GM23248 (cell line): ENCODE measurements at regions not wholly inside any gene's neighbourhood (a gene's known extent, or its start where the extent isn't known, plus 50 kb on each side); places are given as distances from the start of the nearest gene placed in this dataset.

Experiments used
- DNase-seq: peaks from one replicate; pipeline ENCODE4 v3.0.0-alpha.2; 2015
- H2AFZ ChIP-seq: fragments of 200-600 bp; sonication (generic); 2 replicates; pipeline ENCODE4 v1.6.1; 2016; ENCODE audit warnings: antibody characterized with exemption
- H3F3A ChIP-seq: fragments of 200-600 bp; sonication (generic); 2 replicates; pipeline ENCODE4 v1.6.1; 2016; ENCODE audit warnings: mild to moderate bottlenecking, antibody characterized with exemption, mixed run types; ENCODE audit not compliant: insufficient read depth
- H3K27ac ChIP-seq: fragments of 200-600 bp; sonication (generic); 2 replicates; pipeline ENCODE4 v1.5.1; 2016; ENCODE audit warnings: mild to moderate bottlenecking
- H3K27me3 ChIP-seq: fragments of 200-600 bp; sonication (generic); replicated peaks from 2 replicates; pipeline ENCODE4 v1.6.1; 2016; ENCODE audit warnings: mild to moderate bottlenecking; ENCODE audit not compliant: insufficient read depth
- H3K36me3 ChIP-seq: fragments of 200-600 bp; sonication (generic); 2 replicates; pipeline ENCODE4 v1.6.1; 2016; ENCODE audit warnings: low read depth, mild to moderate bottlenecking
- H3K4me1 ChIP-seq: fragments of 200-600 bp; sonication (generic); 2 replicates; pipeline ENCODE4 v1.6.1; 2016; ENCODE audit warnings: mild to moderate bottlenecking; ENCODE audit not compliant: insufficient read depth
- H3K4me2 ChIP-seq: fragments of 200-600 bp; sonication (generic); one replicate; pipeline ENCODE4 v1.6.1; 2016; ENCODE audit warnings: mild to moderate bottlenecking; ENCODE audit not compliant: unreplicated experiment
- H3K4me3 ChIP-seq: fragments of 200-600 bp; sonication (generic); 2 replicates; pipeline ENCODE4 v1.5.1; 2016; ENCODE audit warnings: mild to moderate bottlenecking
- H3K79me2 ChIP-seq: fragments of 200-600 bp; sonication (generic); 2 replicates; pipeline ENCODE4 v1.6.1; 2016; ENCODE audit warnings: mild to moderate bottlenecking; ENCODE audit not compliant: insufficient read depth
- H3K9ac ChIP-seq: fragments of 200-600 bp; sonication (generic); 2 replicates; pipeline ENCODE4 v1.6.1; 2016; ENCODE audit warnings: mild to moderate bottlenecking
- H3K9me2 ChIP-seq: fragments of 200-600 bp; sonication (generic); 2 replicates; pipeline ENCODE4 v1.6.1; 2016; ENCODE audit warnings: mixed run types, mild to moderate bottlenecking, moderate library complexity; ENCODE audit not compliant: insufficient read depth
- H3K9me3 ChIP-seq: fragments of 200-600 bp; sonication (generic); one replicate; pipeline ENCODE4 v1.6.1; 2017; ENCODE audit warnings: low read depth
- H4K20me1 ChIP-seq: fragments of 200-600 bp; sonication (generic); 2 replicates; pipeline ENCODE4 v1.6.0; 2016; ENCODE audit not compliant: insufficient read depth
- EZH2 ChIP-seq: fragments of 200-600 bp; sonication (generic); IDR thresholded peaks from 2 replicates; pipeline ENCODE4 v1.6.1; 2018; ENCODE audit warnings: antibody characterized with exemption, mild to moderate bottlenecking; ENCODE audit not compliant: insufficient read depth, poor library complexity, severe bottlenecking
- EZH2phosphoT487 ChIP-seq: fragments of 200-600 bp; sonication (generic); IDR thresholded peaks from 2 replicates; pipeline ENCODE4 v1.6.1; 2018; ENCODE audit warnings: antibody characterized with exemption, moderate library complexity, mild to moderate bottlenecking, low read depth; ENCODE audit not compliant: insufficient read depth
- WGBS, 2 experiments: methylation state at CpG; one replicate each; pipeline ENCODE4 v1.1.6; 2015 to 2017; ENCODE audit warnings: low lambda C conversion rate in 2 of 2, low coverage in 1 of 2; ENCODE audit errors: missing lambda C conversion rate in 2 of 2; 5-methylcytosine and 5-hydroxymethylcytosine counted together
- in situ Hi-C: fragments of 300-500 bp; cut with MboI; formaldehyde crosslinking; loops from 2 replicates; pipeline ENCODE4 v1.15.0; 2020

DNA sequence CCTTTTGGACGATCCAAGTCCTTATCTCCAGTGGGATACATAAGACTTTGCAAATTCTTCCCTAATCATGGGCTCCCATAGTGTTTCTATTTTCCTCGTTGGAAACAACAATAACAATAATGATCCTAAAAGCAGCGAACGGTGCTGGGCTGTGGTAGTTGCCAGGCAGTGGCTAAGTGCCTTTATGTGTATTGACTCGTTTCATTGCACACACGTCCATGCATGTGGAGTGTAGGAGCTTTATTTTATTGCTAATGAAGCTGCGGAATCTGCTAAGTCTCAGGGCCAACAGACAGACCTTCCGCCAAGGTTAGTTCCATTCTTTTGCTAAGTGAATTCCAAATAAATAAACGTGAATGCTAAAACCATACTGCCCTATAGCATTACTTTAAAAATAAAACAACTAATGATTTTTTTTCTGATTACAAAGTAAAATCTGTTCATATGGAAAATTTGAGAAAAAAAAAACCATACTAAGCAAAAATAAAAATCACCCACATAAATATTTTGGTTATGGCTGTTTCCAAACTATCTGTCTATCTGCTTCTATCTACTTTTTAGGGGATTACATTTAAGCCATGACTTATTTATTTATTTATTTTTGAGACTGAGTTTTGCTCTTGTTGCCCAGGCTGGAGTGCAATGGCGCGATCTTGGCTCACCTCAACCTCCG, 297.9 kb downstream of the BMP7 start:
- Histone ChIP-seq H2AFZ (no peak overlapping the region), H3K9ac (no peak overlapping the region), H3K9me3 (no peaks in the 10 kb centered on the region), H3K36me3 (no peaks in the 10 kb centered on the region), H3K9me2 (no peaks in the 10 kb centered on the region), H3K4me1 (no peaks in the 10 kb centered on the region), H3K4me2 (no peak overlapping the region), H4K20me1 (no peaks in the 10 kb centered on the region), H3K27ac (no peak overlapping the region), H3K79me2 (no peaks in the 10 kb centered on the region), H3F3A (no peaks in the 10 kb centered on the region), H3K27me3 (no peaks in the 10 kb centered on the region), H3K4me3 (no peak overlapping the region)
- no peak for DNase-seq
- in situ Hi-C loops, result no loop called here
- no peak for TF ChIP-seq EZH2phosphoT487
- TF ChIP-seq EZH2, result no peak
- WGBS, 2 experiments, result 72 to 74% methylated on average over 12 of the region's 12 CpGs

DNA sequence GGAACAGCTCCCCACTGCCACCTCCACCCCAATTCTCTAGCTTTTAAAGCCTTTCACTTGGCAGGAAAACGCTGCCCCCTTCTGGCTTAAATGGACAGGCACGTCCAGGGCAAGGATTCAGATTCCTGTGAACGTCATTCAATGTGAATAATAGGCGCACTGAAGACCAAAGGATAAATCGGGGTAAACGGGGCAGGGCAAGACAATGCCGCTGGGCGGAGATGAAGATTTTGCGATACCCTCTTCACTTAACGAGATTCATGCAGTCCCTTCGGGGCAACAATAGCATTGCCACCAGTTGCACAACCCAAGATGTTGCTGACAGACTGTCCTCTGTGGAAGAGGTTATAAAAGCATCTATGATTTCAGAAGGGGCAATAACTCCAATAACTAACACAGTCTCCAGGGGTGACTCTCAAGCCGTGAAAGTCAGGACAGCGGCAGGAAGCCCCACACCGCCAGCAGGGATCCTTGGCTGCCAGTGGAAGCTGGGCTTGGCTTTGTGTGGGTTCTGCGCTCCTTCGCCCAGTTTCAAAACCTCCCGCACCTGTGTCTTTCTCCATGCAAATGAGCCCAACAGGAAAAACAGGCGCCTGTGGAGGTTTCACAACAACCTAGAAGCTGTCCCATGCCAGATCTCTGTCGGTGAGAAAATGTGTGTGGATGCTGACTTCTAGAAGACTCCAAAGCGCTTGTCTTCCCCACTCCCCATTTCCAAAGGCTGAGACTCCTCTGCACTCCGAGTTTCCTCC, 291.8 kb downstream of the BMP7 start:
- peaks cover 7% of the 10 kb centered on the region; the same call in 1 of the 2 replicates for H3K27me3 ChIP-seq
- TF ChIP-seq EZH2phosphoT487, result no peak
- no peak for TF ChIP-seq EZH2
- no peaks in the 10 kb centered on the region for H3K36me3 ChIP-seq
- H3K9me2 ChIP-seq, result no peaks in the 10 kb centered on the region
- H3K4me2 ChIP-seq, result no peak overlapping the region
- no peak overlapping the region for H3K9ac ChIP-seq
- H3K27ac ChIP-seq, result no peak overlapping the region
- H3K4me3 ChIP-seq, result no peak overlapping the region
- no peaks in the 10 kb centered on the region for H3K9me3 ChIP-seq
- no peaks in the 10 kb centered on the region for H3K79me2 ChIP-seq
- no peaks in the 10 kb centered on the region for H4K20me1 ChIP-seq
- WGBS, 2 experiments, result 20% methylated on average over 21 of the region's 21 CpGs
- no peaks in the 10 kb centered on the region for H3F3A ChIP-seq
- in situ Hi-C loops, result loop anchor here (10.0 kb wide), 2 partner anchors 350 to 420 kb away; partner anchors contain the start of gene TFAP2C
- 0 out of 2 replicates have a peak overlapping the region, but pooled peaks have one; percentile 21 for H2AFZ ChIP-seq
- peak; percentile 79 for DNase-seq
- H3K4me1 ChIP-seq, result no peaks in the 10 kb centered on the region

DNA sequence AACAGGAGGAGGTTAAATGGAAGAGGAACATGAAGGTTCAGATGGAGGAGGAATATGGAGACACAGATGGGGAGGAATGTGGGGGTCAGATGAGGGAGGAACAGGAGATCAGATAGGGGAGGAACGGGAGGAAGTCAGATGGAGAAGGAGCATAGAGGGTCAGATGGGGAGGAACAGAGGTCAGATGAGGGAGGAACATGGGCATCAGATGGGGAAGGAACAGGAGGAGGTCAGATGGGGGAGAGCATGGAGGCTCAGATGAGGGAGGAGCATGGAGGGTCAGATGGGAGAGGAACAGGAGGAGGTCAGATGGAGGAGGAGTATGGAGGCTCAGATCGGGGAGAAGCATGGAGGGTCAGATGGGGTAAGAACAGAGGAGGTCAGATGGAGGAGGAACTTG, 290.6 kb downstream of the BMP7 start:
- TF ChIP-seq EZH2phosphoT487, result no peak
- TF ChIP-seq EZH2, result no peak
- H2AFZ ChIP-seq, result no peak overlapping the region
- no peak overlapping the region for H3K4me2 ChIP-seq
- H3K27me3 ChIP-seq, result peaks cover 13% of the 10 kb centered on the region; the same call in 1 of the 2 replicates
- no peaks in the 10 kb centered on the region for H3F3A ChIP-seq
- H3K9me2 ChIP-seq, result no peaks in the 10 kb centered on the region
- H3K27ac ChIP-seq, result no peak overlapping the region
- in situ Hi-C loops, result loop anchor here (10.0 kb wide), 2 partner anchors 351 to 421 kb away; partner anchors contain the start of gene TFAP2C
- H3K9me3 ChIP-seq, result no peaks in the 10 kb centered on the region
- no peak overlapping the region for H3K4me3 ChIP-seq
- no peaks in the 10 kb centered on the region for H3K36me3 ChIP-seq
- H3K4me1 ChIP-seq, result no peaks in the 10 kb centered on the region
- no peak overlapping the region for H3K9ac ChIP-seq
- WGBS, 2 experiments, result 68 to 89% methylated on average over 2 of the region's 2 CpGs
- no peak for DNase-seq
- no peaks in the 10 kb centered on the region for H4K20me1 ChIP-seq
- H3K79me2 ChIP-seq, result no peaks in the 10 kb centered on the region

DNA sequence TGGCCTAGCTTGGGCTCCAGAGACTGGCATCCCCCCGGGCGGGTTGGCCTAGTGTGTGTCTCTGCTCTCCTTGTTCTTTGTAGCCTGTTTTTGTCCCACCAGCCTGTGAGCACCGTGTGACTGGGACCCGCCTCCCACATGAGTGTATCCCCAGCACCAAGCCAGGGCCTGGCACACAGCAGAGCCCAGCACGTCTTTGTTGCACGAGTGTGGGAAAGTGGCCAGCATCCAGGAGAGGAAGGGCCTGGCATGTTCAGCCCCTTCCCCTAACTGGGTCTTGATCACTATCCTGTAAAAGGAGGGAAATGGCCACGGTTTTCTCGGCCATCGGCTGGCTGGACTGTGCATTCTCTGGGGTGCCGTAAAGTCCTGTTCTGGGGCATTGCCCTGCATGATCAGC, 290.1 kb downstream of the BMP7 start:
- H3K27me3 ChIP-seq, result peaks cover 18% of the 10 kb centered on the region
- no peaks in the 10 kb centered on the region for H3K9me2 ChIP-seq
- no peaks in the 10 kb centered on the region for H3K4me1 ChIP-seq
- H3K4me3 ChIP-seq, result no peak overlapping the region
- H2AFZ ChIP-seq, result no peak overlapping the region
- no peak for TF ChIP-seq EZH2phosphoT487
- TF ChIP-seq EZH2, result no peak
- no peaks in the 10 kb centered on the region for H4K20me1 ChIP-seq
- H3K4me2 ChIP-seq, result no peak overlapping the region
- no peak overlapping the region for H3K9ac ChIP-seq
- in situ Hi-C loops, result loop anchor here (10.0 kb wide), 2 partner anchors 352 to 422 kb away; partner anchors contain the start of gene TFAP2C
- no peaks in the 10 kb centered on the region for H3F3A ChIP-seq
- no peaks in the 10 kb centered on the region for H3K36me3 ChIP-seq
- H3K27ac ChIP-seq, result no peak overlapping the region
- H3K79me2 ChIP-seq, result no peaks in the 10 kb centered on the region
- no peak for DNase-seq
- 75 to 78% methylated on average over 8 to 10 of the region's 10 CpGs for WGBS, 2 experiments
- H3K9me3 ChIP-seq, result no peaks in the 10 kb centered on the region
